ENCODE measurements at regions not wholly inside any gene's neighbourhood (a gene's known extent, or its start where the extent isn't known, plus 50 kb on each side); places are given as distances from the start of the nearest gene placed in this dataset.

- H3K79me2 ChIP-seq (replicated peaks; ENCODE audit: insufficient read depth, low read length), result no peaks in the 10 kb centered on the region
- H3K9ac ChIP-seq (ENCODE audit: low read length), result no peak overlapping the region
- H3K9me3 ChIP-seq (ENCODE audit: low read length), result no peaks in the 10 kb centered on the region
- H3K4me2 ChIP-seq (ENCODE audit: low read length), result no peak overlapping the region
- no peaks in the 10 kb centered on the region for H3K36me3 ChIP-seq (ENCODE audit: insufficient read depth, low read length)
- no peaks in the 10 kb centered on the region for H3K27me3 ChIP-seq (ENCODE audit: insufficient read depth, low read depth, low read length)
- H4K20me1 ChIP-seq (ENCODE audit: insufficient read depth), result no peaks in the 10 kb centered on the region
- no peak overlapping the region for H2AFZ ChIP-seq (ENCODE audit: low read depth, low read length)
- H3K27ac ChIP-seq (ENCODE audit: low read length), result no peak overlapping the region
- H3K4me3 ChIP-seq (ENCODE audit: low read length), result no peak overlapping the region
- no peaks in the 10 kb centered on the region for H3K9me2 ChIP-seq (ENCODE audit: insufficient read depth, low read length)
- no peaks in the 10 kb centered on the region for H3F3A ChIP-seq (ENCODE audit: insufficient read depth, low read length, poor library complexity, severe bottlenecking)
- TF ChIP-seq EP300 (conservative IDR thresholded peaks at IDR 0.05; ENCODE audit: poor library complexity, severe bottlenecking), result no peak
- no peak for TF ChIP-seq RAD21 (conservative IDR thresholded peaks at IDR 0.05)
- no peak for TF ChIP-seq POLR2AphosphoS5 (IDR thresholded peaks at IDR 0.05)
- TF ChIP-seq, protein P1, sequence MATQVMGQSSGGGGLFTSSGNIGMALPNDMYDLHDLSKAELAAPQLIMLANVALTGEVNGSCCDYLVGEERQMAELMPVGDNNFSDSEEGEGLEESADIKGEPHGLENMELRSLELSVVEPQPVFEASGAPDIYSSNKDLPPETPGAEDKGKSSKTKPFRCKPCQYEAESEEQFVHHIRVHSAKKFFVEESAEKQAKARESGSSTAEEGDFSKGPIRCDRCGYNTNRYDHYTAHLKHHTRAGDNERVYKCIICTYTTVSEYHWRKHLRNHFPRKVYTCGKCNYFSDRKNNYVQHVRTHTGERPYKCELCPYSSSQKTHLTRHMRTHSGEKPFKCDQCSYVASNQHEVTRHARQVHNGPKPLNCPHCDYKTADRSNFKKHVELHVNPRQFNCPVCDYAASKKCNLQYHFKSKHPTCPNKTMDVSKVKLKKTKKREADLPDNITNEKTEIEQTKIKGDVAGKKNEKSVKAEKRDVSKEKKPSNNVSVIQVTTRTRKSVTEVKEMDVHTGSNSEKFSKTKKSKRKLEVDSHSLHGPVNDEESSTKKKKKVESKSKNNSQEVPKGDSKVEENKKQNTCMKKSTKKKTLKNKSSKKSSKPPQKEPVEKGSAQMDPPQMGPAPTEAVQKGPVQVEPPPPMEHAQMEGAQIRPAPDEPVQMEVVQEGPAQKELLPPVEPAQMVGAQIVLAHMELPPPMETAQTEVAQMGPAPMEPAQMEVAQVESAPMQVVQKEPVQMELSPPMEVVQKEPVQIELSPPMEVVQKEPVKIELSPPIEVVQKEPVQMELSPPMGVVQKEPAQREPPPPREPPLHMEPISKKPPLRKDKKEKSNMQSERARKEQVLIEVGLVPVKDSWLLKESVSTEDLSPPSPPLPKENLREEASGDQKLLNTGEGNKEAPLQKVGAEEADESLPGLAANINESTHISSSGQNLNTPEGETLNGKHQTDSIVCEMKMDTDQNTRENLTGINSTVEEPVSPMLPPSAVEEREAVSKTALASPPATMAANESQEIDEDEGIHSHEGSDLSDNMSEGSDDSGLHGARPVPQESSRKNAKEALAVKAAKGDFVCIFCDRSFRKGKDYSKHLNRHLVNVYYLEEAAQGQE (IDR thresholded peaks at IDR 0.05; ENCODE audit: borderline replicate concordance), result no peak
- TF ChIP-seq MXI1 (conservative IDR thresholded peaks at IDR 0.05; ENCODE audit: poor library complexity, severe bottlenecking), result no peak
Observed at GRCh38 chr3:148528024-148528423, 169.7 kb upstream of the AGTR1 start.

DNA sequence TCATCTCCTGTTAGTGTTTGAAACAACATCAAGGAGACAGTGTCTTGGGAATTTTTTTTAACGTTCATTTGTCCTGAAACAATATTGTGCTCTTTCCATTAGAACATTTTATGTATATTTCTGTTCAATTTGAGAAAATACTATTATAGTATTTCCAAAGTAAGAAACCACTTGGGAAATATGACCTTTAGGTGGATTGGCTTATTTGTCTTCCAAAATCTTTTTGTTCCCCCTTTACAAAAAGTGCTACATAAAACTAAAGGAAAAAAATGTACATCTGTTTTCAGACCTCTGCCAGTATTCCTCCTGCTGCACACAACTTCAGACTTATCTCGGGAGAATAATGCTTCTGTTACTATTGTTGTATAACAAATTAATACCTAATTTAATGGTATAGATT, 165.9 kb upstream of the AGTR1 start:
- H3K27ac ChIP-seq (ENCODE audit: low read length), result no peak overlapping the region
- H3K9me2 ChIP-seq (ENCODE audit: insufficient read depth, low read length), result no peaks in the 10 kb centered on the region
- H3K9ac ChIP-seq (ENCODE audit: low read length), result no peak overlapping the region
- H3F3A ChIP-seq (ENCODE audit: insufficient read depth, low read length, poor library complexity, severe bottlenecking), result no peaks in the 10 kb centered on the region
- TF ChIP-seq CTCF (IDR thresholded peaks at IDR 0.05; ENCODE audit: poor library complexity, severe bottlenecking), result no peak
- TF ChIP-seq EZH2 (IDR thresholded peaks at IDR 0.05; ENCODE audit: borderline replicate concordance, insufficient read depth, low read length, poor library complexity, severe bottlenecking), result no peak
- TF ChIP-seq POLR2AphosphoS5 (IDR thresholded peaks at IDR 0.05), result no peak
- TF ChIP-seq MXI1 (conservative IDR thresholded peaks at IDR 0.05; ENCODE audit: poor library complexity, severe bottlenecking), result no peak
- no peak for TF ChIP-seq TAF1 (IDR thresholded peaks at IDR 0.05; ENCODE audit: low read depth)
- TF ChIP-seq RAD21 (conservative IDR thresholded peaks at IDR 0.05), result no peak
- TF ChIP-seq EP300 (conservative IDR thresholded peaks at IDR 0.05; ENCODE audit: poor library complexity, severe bottlenecking), result no peak
- TF ChIP-seq, protein P1 (IDR thresholded peaks at IDR 0.05; ENCODE audit: borderline replicate concordance), result no peak
- TF ChIP-seq SMC3 (conservative IDR thresholded peaks at IDR 0.05; ENCODE audit: poor library complexity), result no peak
- H3K4me2 ChIP-seq (ENCODE audit: low read length), result no peak overlapping the region
- no peaks in the 10 kb centered on the region for H3K27me3 ChIP-seq (ENCODE audit: insufficient read depth, low read depth, low read length)
- H3K9me3 ChIP-seq (ENCODE audit: low read length), result no peaks in the 10 kb centered on the region
- no peak overlapping the region for H2AFZ ChIP-seq (ENCODE audit: low read depth, low read length)
- H3K79me2 ChIP-seq (replicated peaks; ENCODE audit: insufficient read depth, low read length), result no peaks in the 10 kb centered on the region
- no peaks in the 10 kb centered on the region for H3K36me3 ChIP-seq (ENCODE audit: insufficient read depth, low read length)
- H3K4me3 ChIP-seq (ENCODE audit: low read length), result no peak overlapping the region
- no peaks in the 10 kb centered on the region for H4K20me1 ChIP-seq (ENCODE audit: insufficient read depth)
